Esophagus squamous epithelium (tissue), 4 donors: ENCODE measurements at regions not wholly inside any gene's neighbourhood (a gene's known extent, or its start where the extent isn't known, plus 50 kb on each side); places are given as distances from the start of the nearest gene placed in this dataset.

Experiments used
- CTCF ChIP-seq, 6 experiments: fragments of 450-650 bp in 4 of 6; fragments of 200-600 bp in 2 of 6; sonication (generic) in 2 of 6; IDR thresholded peaks; one replicate each; pipeline ENCODE4 v1.5.1; 2016 to 2019; ENCODE audit warnings: antibody characterized with exemption in 6 of 6, mild to moderate bottlenecking in 4 of 6, moderate library complexity in 4 of 6
- POLR2A ChIP-seq, 4 donors: fragments of 450-650 bp; IDR thresholded peaks; one replicate each; pipeline ENCODE4 v1.6.1; 2017; ENCODE audit warnings: antibody characterized with exemption in 4 of 4, mild to moderate bottlenecking in 4 of 4, moderate library complexity in 3 of 4

- TF ChIP-seq POLR2A (IDR thresholded peaks at IDR 0.05) = no peak
- TF ChIP-seq CTCF (IDR thresholded peaks at IDR 0.05) = no peak
Measured at GRCh38 chr15:100820528-100820927, 59.1 kb upstream of the ALDH1A3 start.
